DND-41 (cell line): ENCODE measurements at regions not wholly inside any gene's neighbourhood (a gene's known extent, or its start where the extent isn't known, plus 50 kb on each side); places are given as distances from the start of the nearest gene placed in this dataset.
A peak's percentile ranks its signal among the peaks of the same experiment; 100 is the strongest.

Experiments
- ATAC-seq: fragments of 200-7000 bp; cut with Tn5 transposase; 3 replicates; pipeline ENCODE4 v1.9.1; 2021; ENCODE audit warnings: low read depth; ENCODE audit not compliant: insufficient read depth
- DNase-seq: peaks from one replicate; pipeline ENCODE4 v3.0.0-alpha.2; 2020
- H2AFZ ChIP-seq: 2 replicates; pipeline ENCODE4 v1.6.0; 2012; ENCODE audit warnings: low read depth, low read length
- H3K27ac ChIP-seq: 2 replicates; pipeline ENCODE4 v1.5.1; 2012; ENCODE audit warnings: low read length, inconsistent platforms
- H3K27me3 ChIP-seq: fragments of 200-600 bp; sonication (generic); 2 replicates; pipeline ENCODE4 v1.6.0; 2012; ENCODE audit warnings: low read length, mild to moderate bottlenecking, inconsistent platforms; ENCODE audit not compliant: insufficient read depth, poor library complexity
- H3K36me3 ChIP-seq: 2 replicates; pipeline ENCODE4 v1.5.1; 2012; ENCODE audit warnings: low read length, inconsistent platforms; ENCODE audit not compliant: insufficient read depth
- H3K4me1 ChIP-seq: 2 replicates; pipeline ENCODE4 v1.5.1; 2012; ENCODE audit warnings: mild to moderate bottlenecking, low read length; ENCODE audit not compliant: insufficient read depth
- H3K4me2 ChIP-seq: 2 replicates; pipeline ENCODE4 v1.6.0; 2012; ENCODE audit warnings: mild to moderate bottlenecking, moderate library complexity, low read length, inconsistent platforms; ENCODE audit not compliant: insufficient read depth
- H3K4me3 ChIP-seq, 2 experiments: fragments of 200-600 bp in 1 of 2; shearing (Covaris generic) in 1 of 2; 2 replicates each; pipeline ENCODE4 v1.5.1; 2012 to 2016; ENCODE audit warnings: inconsistent platforms in 2 of 2, low read length in 2 of 2, mild to moderate bottlenecking in 2 of 2, low read depth in 1 of 2, moderate library complexity in 1 of 2
- H3K79me2 ChIP-seq: 2 replicates; pipeline ENCODE4 v1.6.0; 2012; ENCODE audit warnings: low read length, inconsistent platforms; ENCODE audit not compliant: insufficient read depth
- H3K9ac ChIP-seq: 2 replicates; pipeline ENCODE4 v1.6.0; 2012; ENCODE audit warnings: low read depth, mild to moderate bottlenecking, inconsistent platforms, low read length, moderate library complexity
- H3K9me3 ChIP-seq: 2 replicates; pipeline ENCODE4 v1.5.1; 2012; ENCODE audit warnings: low read length, moderate library complexity, mild to moderate bottlenecking, inconsistent platforms; ENCODE audit not compliant: insufficient read depth, severe bottlenecking
- H4K20me1 ChIP-seq: 2 replicates; pipeline ENCODE4 v1.6.0; 2012; ENCODE audit warnings: low read length; ENCODE audit not compliant: insufficient read depth
- CTCF ChIP-seq: IDR thresholded peaks from 2 replicates; pipeline ENCODE4 v1.5.1; 2012; ENCODE audit warnings: borderline replicate concordance, low read length, moderate library complexity, mild to moderate bottlenecking; ENCODE audit not compliant: poor library complexity, severe bottlenecking; ENCODE audit errors: extremely low read depth
- EZH2 ChIP-seq: IDR thresholded peaks from 3 replicates; pipeline ENCODE4 v1.6.1; 2012; ENCODE audit warnings: borderline replicate concordance, low read depth, mild to moderate bottlenecking, moderate library complexity, low read length, inconsistent platforms; ENCODE audit not compliant: severe bottlenecking

DNA sequence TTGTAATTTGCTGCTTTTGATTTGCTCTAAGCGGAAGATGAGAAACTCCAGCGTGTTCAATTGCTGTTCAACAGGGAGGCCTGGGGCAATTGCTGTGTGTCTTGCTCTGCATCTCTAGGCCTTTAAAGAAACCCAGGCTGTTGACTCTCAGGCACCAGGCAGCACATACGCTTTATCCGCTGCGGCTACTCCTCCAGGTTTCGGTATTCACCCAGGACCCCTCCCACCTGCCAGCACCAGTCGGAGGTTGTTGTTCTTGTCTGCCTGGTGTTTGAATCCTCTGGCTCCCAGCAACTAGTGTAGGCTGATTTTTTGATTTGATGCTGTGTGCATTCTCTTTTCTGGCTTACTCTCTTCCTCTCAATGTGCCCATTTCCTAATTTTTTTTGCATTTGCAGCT lies 383.1 kb downstream of the TSN start:
- Histone ChIP-seq H3K79me2 (no peaks in the 10 kb centered on the region), H3K36me3 (no peaks in the 10 kb centered on the region), H3K27me3 (no peaks in the 10 kb centered on the region), H3K4me1 (no peaks in the 10 kb centered on the region), H3K4me3 (no peak overlapping the region), H2AFZ (no peak overlapping the region), H3K27ac (no peak overlapping the region), H3K9ac (no peak overlapping the region), H4K20me1 (no peaks in the 10 kb centered on the region), H3K9me3 (no peaks in the 10 kb centered on the region), H3K4me2 (no peak overlapping the region)
- DNase-seq = no peak
- no peak for TF ChIP-seq EZH2
- TF ChIP-seq CTCF = no peak
- ATAC-seq = no peak

DNA sequence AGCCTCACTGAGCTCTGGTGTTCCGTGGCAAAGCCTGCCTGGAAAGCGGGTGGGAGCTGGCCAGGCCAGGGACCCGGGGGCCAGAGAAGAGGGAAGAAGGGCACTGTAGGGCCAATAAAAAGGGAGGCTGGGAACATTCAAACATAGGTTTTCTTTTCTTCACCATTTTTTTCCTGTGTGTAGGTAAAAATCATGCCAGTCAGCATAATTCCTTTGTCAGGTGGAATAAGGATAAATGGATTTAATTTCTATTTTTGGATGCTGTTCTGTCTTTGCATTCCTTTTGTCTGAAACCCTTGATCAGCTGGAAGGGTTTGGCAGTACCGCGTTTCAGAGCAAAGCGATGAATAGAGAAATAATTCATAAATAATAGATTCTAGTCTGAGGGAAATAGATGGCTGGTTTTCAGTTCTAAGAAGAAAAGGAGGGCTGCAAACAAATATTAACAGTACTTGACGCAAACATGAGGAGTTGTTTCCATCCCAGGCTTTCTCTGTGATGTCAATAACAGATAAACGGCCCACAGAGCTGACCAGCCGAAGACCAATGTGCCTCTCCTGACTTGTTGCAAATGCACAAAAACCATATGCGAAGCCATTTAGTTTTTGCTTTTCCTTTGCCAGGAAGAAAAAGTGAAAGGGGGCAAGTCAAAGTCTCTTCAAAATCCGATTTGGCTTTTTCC lies 384.4 kb downstream of the TSN start:
- no peak for ATAC-seq
- H3K4me1 ChIP-seq = no peaks in the 10 kb centered on the region

DNA sequence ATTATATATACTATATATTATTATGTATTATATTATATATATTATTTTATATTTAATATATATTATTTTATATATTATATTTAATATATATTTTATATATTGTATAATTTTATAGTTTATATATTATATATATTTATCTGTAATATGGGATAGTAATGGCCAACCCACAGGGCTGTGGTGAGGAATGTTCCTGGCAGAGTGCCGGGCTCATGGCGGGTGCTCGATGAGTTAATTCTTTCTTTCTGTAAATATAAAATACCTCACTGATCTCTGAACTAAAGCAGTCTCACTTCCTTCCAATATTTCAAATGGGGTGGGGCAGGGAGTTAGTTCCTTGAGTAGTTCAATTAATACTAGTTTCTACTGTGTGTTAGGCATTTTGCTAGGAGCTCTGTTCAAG lies 389.4 kb downstream of the TSN start:
- no peak overlapping the region for H3K9ac ChIP-seq
- ATAC-seq = no peak
- H3K4me2 ChIP-seq = no peak overlapping the region
- TF ChIP-seq CTCF (no peak), EZH2 (no peak)
- H3K27me3 ChIP-seq = no peaks in the 10 kb centered on the region
- no peak for DNase-seq
- no peaks in the 10 kb centered on the region for H3K9me3 ChIP-seq
- no peak overlapping the region for H3K4me3 ChIP-seq
- H3K36me3 ChIP-seq = no peaks in the 10 kb centered on the region
- H3K27ac ChIP-seq = no peak overlapping the region
- no peaks in the 10 kb centered on the region for H3K79me2 ChIP-seq
- no peaks in the 10 kb centered on the region for H4K20me1 ChIP-seq
- no peak overlapping the region for H2AFZ ChIP-seq
- no peaks in the 10 kb centered on the region for H3K4me1 ChIP-seq

More for the DNA sequence above, 384.4 kb downstream of the TSN start:
- no peak for DNase-seq
- no peak overlapping the region for H3K27ac ChIP-seq
- no peak overlapping the region for H3K4me3 ChIP-seq
- H3K27me3 ChIP-seq = no peaks in the 10 kb centered on the region
- H3K36me3 ChIP-seq = no peaks in the 10 kb centered on the region
- TF ChIP-seq CTCF = no peak
- TF ChIP-seq EZH2 = no peak
- H3K79me2 ChIP-seq = no peaks in the 10 kb centered on the region
- no peaks in the 10 kb centered on the region for H3K9me3 ChIP-seq
- no peak overlapping the region for H3K9ac ChIP-seq
- no peak overlapping the region for H3K4me2 ChIP-seq
- no peak overlapping the region for H2AFZ ChIP-seq
- H4K20me1 ChIP-seq = no peaks in the 10 kb centered on the region

DNA sequence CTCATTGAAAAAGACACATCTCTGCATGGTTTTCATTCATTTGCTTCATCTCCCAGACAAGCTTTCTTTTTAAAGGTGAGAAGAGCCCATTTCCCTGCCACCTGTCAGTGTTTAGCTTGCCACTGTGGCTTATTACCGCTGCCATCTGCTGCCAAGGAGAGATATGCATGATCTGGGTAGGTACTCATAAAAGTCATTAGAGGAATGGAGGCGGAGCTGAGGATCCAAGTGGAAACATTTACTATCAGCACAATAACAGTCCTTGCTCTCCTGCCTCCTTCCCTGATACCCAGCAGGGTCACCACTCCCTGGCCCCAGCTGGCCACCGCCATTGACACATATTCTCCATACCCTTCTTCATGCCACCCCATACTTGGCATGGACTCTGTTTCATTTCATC lies 390.4 kb downstream of the TSN start:
- ATAC-seq (no peak), DNase-seq (no peak)
- no peak overlapping the region for H3K4me3 ChIP-seq
- no peak overlapping the region for H3K4me2 ChIP-seq
- H4K20me1 ChIP-seq = no peaks in the 10 kb centered on the region
- H3K27ac ChIP-seq = no peak overlapping the region
- peak; percentile 8 for TF ChIP-seq CTCF
- no peak for TF ChIP-seq EZH2
- H3K79me2 ChIP-seq = no peaks in the 10 kb centered on the region
- no peaks in the 10 kb centered on the region for H3K4me1 ChIP-seq
- H3K9me3 ChIP-seq = no peaks in the 10 kb centered on the region
- H2AFZ ChIP-seq = no peak overlapping the region
- H3K27me3 ChIP-seq = no peaks in the 10 kb centered on the region
- no peak overlapping the region for H3K9ac ChIP-seq
- no peaks in the 10 kb centered on the region for H3K36me3 ChIP-seq
